GM18909 (cell line): ENCODE measurements at regions not wholly inside any gene's neighbourhood (a gene's known extent, or its start where the extent isn't known, plus 50 kb on each side); places are given as distances from the start of the nearest gene placed in this dataset.

Experiments used
- ATAC-seq: cut with Tn5 transposase; IDR thresholded peaks from one replicate; pipeline ENCODE4 v1.9.1; 2021; ENCODE audit warnings: mild to moderate bottlenecking; ENCODE audit not compliant: unreplicated experiment, poor library complexity

- ATAC-seq = no peak
These were observed 302.1 kb downstream of the TLE3 start for GRCh38 chr15:69795601-69796000.

- no peak for ATAC-seq
These were observed 300.6 kb downstream of the TLE3 start for GRCh38 chr15:69797051-69797595.

- no peak for ATAC-seq
These were observed 300.1 kb downstream of the TLE3 start for GRCh38 chr15:69797615-69798014.

GRCh38 chr15:69798481-69799250, 299.1 kb downstream of the TLE3 start:
- ATAC-seq = no peak

GRCh38 chr15:69801144-69801543, 296.6 kb downstream of the TLE3 start:
- no peak for ATAC-seq

GRCh38 chr15:69802432-69802831, 295.3 kb downstream of the TLE3 start:
- no peak for ATAC-seq

- no peak for ATAC-seq
These were observed 292.9 kb downstream of the TLE3 start for GRCh38 chr15:69804786-69805185.

GRCh38 chr15:69805248-69805953, 292.3 kb downstream of the TLE3 start:
- no peak for ATAC-seq

- no peak for ATAC-seq
These were observed 291.3 kb downstream of the TLE3 start for GRCh38 chr15:69806287-69806915.

GRCh38 chr15:69807721-69808120, 290.0 kb downstream of the TLE3 start:
- ATAC-seq = no peak

GRCh38 chr15:69808756-69809155, 289.0 kb downstream of the TLE3 start:
- no peak for ATAC-seq

GRCh38 chr15:69809421-69809820, 288.3 kb downstream of the TLE3 start:
- ATAC-seq = no peak

GRCh38 chr15:69810431-69811354, 287.0 kb downstream of the TLE3 start:
- ATAC-seq = no peak

- ATAC-seq = no peak
These were observed 284.9 kb downstream of the TLE3 start for GRCh38 chr15:69812861-69813261.

- no peak for ATAC-seq
These were observed 283.8 kb downstream of the TLE3 start for GRCh38 chr15:69813881-69814280.

GRCh38 chr15:69814932-69815331, 282.8 kb downstream of the TLE3 start:
- ATAC-seq = no peak

- ATAC-seq = no peak
These were observed 281.9 kb downstream of the TLE3 start for GRCh38 chr15:69815793-69816192.

- ATAC-seq = no peak
These were observed 281.2 kb downstream of the TLE3 start for GRCh38 chr15:69816522-69816921.

- no peak for ATAC-seq
These were observed 279.2 kb downstream of the TLE3 start for GRCh38 chr15:69818529-69818928.

- no peak for ATAC-seq
These were observed 278.3 kb downstream of the TLE3 start for GRCh38 chr15:69819371-69819770.
